ENCODE measurements at regions not wholly inside any gene's neighbourhood (a gene's known extent, or its start where the extent isn't known, plus 50 kb on each side); places are given as distances from the start of the nearest gene placed in this dataset.

- TF ChIP-seq, protein P1, sequence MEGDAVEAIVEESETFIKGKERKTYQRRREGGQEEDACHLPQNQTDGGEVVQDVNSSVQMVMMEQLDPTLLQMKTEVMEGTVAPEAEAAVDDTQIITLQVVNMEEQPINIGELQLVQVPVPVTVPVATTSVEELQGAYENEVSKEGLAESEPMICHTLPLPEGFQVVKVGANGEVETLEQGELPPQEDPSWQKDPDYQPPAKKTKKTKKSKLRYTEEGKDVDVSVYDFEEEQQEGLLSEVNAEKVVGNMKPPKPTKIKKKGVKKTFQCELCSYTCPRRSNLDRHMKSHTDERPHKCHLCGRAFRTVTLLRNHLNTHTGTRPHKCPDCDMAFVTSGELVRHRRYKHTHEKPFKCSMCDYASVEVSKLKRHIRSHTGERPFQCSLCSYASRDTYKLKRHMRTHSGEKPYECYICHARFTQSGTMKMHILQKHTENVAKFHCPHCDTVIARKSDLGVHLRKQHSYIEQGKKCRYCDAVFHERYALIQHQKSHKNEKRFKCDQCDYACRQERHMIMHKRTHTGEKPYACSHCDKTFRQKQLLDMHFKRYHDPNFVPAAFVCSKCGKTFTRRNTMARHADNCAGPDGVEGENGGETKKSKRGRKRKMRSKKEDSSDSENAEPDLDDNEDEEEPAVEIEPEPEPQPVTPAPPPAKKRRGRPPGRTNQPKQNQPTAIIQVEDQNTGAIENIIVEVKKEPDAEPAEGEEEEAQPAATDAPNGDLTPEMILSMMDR (IDR thresholded peaks at IDR 0.05), result no peak
- no peak for TF ChIP-seq POLR2A (IDR thresholded peaks at IDR 0.05)
These were observed 74.5 kb downstream of the NOG start for GRCh38 chr17:56667925-56668458.
